RWPE1 (cell line): ENCODE measurements at regions not wholly inside any gene's neighbourhood (a gene's known extent, or its start where the extent isn't known, plus 50 kb on each side); places are given as distances from the start of the nearest gene placed in this dataset.

ENCODE experiments used
- CTCF ChIA-PET: fragments of 350-600 bp; sonication (Branson Sonifier 250); formaldehyde crosslinking; extraction: SDS; loops from one replicate; lab custom pipeline; 2021; lab: Yijun Ruan, JAX
- POLR2A ChIA-PET: fragments of 400-600 bp; formaldehyde crosslinking; extraction: SDS; loops from one replicate; lab custom pipeline; 2020; ENCODE audit warnings: antibody characterized with exemption; ENCODE audit not compliant: low non-redundant PET; lab: Yijun Ruan, JAX
- DNase-seq: peaks from one replicate; pipeline ENCODE4 v3.0.0; 2012; ENCODE audit warnings: low spot score
- H3K27ac ChIP-seq: fragments of 450-650 bp; 2 replicates; pipeline ENCODE4 v1.5.1; 2017
- CTCF ChIP-seq: fragments of 450-650 bp; conservative IDR thresholded peaks from 2 replicates; pipeline ENCODE4 v1.5.1; 2017; ENCODE audit warnings: low read depth, mild to moderate bottlenecking

DNA sequence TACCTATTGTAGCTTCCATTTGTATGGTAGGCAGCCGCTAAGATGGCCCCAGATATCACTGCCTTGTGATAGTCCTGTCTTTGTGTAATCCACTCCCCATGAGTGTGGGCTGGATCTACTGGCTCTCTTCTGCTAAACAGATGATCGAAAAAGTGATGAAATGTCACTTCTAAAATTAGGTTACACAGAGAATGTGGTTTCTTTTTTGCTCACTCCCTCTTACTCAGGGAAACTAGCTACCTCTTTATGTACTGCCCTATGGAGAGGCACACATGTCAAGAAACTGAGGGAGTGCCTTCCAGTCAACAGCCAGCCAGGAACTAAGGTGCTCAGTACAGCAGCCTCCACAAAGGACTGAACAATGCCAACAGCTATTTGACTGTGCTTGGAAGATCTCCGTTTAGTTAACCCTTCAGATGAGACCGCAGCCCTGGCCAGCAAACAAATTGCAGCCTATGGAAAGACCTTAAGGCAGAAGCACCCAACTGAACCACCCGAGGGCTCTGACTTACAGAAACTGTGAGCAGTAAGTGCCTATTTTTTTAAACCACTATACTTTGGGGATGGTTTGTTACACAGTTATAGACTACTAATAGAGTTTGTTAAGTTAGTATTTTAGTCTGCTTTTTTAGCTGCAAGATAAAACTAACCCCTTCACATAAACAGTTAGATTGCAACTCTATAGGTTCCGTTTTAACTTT lies 113.2 kb upstream of the MAF start:
- POLR2A ChIA-PET, result no interaction called here
- no peak for DNase-seq
- CTCF ChIA-PET, result interaction anchor here (0.7 kb wide), 1 partner anchor 11 kb away, joined by 3 read pairs; no protein-coding TSS in a partner anchor
- no peak for TF ChIP-seq CTCF
- H3K27ac ChIP-seq, result no peak overlapping the region

DNA sequence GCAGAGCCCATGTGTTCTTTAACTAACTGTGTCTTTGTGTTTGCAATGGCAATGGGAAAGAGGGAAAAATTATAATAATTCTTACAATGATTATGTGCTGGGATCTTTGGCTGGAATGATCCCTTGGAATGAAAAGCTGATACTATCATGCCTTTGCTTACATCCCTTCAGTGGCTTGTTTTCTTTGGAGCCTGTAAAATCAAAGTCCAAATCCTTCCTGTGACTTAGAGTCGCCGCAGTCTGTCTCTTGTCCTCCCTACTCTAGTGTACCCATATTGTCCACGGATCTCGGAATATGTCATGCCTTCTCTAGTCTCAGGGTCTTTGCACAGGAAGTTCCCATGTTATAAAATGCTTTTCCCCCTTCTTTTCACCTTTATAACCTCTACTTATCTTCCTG lies 111.7 kb upstream of the MAF start:
- no peak for TF ChIP-seq CTCF
- ChIA-PET POLR2A (no interaction called here), CTCF (no interaction called here)
- DNase-seq, result no peak
- H3K27ac ChIP-seq, result no peak overlapping the region

- no peak overlapping the region for H3K27ac ChIP-seq
- ChIA-PET CTCF (no interaction called here), POLR2A (no interaction called here)
- no peak for TF ChIP-seq CTCF
- peak; percentile 15 for DNase-seq
Observed at GRCh38 chr16:79707876-79708275, 107.3 kb upstream of the MAF start.

DNA sequence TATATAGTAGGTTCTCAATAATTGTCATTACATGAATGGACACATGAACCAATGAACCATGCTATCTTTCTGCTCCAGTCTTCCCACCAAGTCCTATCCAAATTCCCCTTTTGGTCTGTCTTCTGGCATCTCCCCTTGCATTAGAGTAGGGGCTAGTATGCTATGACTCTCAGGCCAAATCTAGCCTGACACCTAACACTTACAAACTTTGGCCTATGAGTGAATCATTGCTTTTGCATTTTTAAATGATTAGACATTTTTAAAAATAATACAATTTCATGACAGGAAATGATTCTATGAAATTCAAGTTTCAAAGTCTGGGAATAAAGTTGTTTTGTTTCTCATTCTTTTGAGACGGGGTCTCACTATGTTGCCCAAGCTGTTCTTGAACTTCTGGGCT lies 102.5 kb upstream of the MAF start:
- H3K27ac ChIP-seq, result no peak overlapping the region
- no peak for DNase-seq
- no peak for TF ChIP-seq CTCF
- ChIA-PET POLR2A (no interaction called here), CTCF (no interaction called here)

- TF ChIP-seq CTCF, result no peak
- POLR2A ChIA-PET, result no interaction called here
- no peak overlapping the region for H3K27ac ChIP-seq
- no peak for DNase-seq
- CTCF ChIA-PET, result no interaction called here
Observed at GRCh38 chr16:79698341-79698753, 97.8 kb upstream of the MAF start.

DNA sequence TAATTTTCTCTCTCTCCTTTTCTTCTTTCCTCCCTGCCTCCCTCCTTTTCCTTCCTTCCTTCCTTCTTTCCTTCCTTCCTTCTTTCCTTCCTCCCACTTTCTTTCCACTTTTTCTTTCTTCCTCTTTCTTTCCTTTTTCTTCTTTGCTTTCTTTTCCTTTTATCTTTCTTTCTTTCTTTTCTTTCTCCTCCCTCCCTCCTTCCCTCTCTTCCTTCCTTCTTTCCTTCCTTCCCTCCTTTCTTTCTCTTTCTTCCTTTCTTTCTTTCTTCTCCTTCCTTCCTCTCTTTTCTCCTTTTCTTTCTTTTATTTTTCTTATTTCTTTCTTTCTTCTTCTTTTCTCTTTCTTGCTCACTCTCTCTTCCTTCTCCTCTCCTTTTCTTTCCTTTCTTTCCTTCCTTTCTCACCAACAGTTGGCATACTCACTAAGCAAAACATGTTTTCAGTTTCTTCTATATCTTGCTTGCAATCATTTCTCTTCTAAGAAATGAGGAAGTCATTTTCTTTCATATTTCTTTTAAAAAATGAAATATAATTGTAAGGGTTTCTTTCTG lies 97.1 kb upstream of the MAF start:
- no peak for TF ChIP-seq CTCF
- no peak for DNase-seq

More for the DNA sequence above, 97.1 kb upstream of the MAF start:
- no peak overlapping the region for H3K27ac ChIP-seq
- CTCF ChIA-PET, result no interaction called here
- POLR2A ChIA-PET, result no interaction called here
